ENCODE measurements at regions not wholly inside any gene's neighbourhood (a gene's known extent, or its start where the extent isn't known, plus 50 kb on each side); places are given as distances from the start of the nearest gene placed in this dataset.

GRCh38 chr3:193928354-193929209 is 207.4 kb upstream of the HES1 start:
- DNase-seq (ENCODE audit: low read depth in 2 of 2) = no peak

GRCh38 chr3:193929373-193929772 is 206.6 kb upstream of the HES1 start:
- DNase-seq (ENCODE audit: low read depth in 2 of 2) = no peak

GRCh38 chr3:193929921-193930646 is 205.9 kb upstream of the HES1 start:
- DNase-seq (ENCODE audit: low read depth in 2 of 2) = no peak

GRCh38 chr3:193932136-193932535 is 203.8 kb upstream of the HES1 start:
- DNase-seq (ENCODE audit: low read depth in 2 of 2) = no peak

GRCh38 chr3:193932576-193932975 is 203.4 kb upstream of the HES1 start:
- DNase-seq (ENCODE audit: low read depth in 2 of 2) = no peak

GRCh38 chr3:193933451-193933850 is 202.5 kb upstream of the HES1 start:
- DNase-seq (ENCODE audit: low read depth in 2 of 2) = no peak

GRCh38 chr3:193935916-193936315 is 200.0 kb upstream of the HES1 start:
- no peak for DNase-seq (ENCODE audit: low read depth in 2 of 2)

- DNase-seq (ENCODE audit: low read depth in 2 of 2) = no peak
Measured at GRCh38 chr3:193938613-193939012, 197.3 kb upstream of the HES1 start.

- DNase-seq (ENCODE audit: low read depth in 2 of 2) = no peak
Measured at GRCh38 chr3:193939527-193939926, 196.4 kb upstream of the HES1 start.

- DNase-seq (ENCODE audit: low read depth in 2 of 2) = no peak
Measured at GRCh38 chr3:193940526-193940925, 195.4 kb upstream of the HES1 start.

GRCh38 chr3:193941486-193941885 is 194.5 kb upstream of the HES1 start:
- no peak for DNase-seq (ENCODE audit: low read depth in 2 of 2)

- no peak for DNase-seq (ENCODE audit: low read depth in 2 of 2)
Measured at GRCh38 chr3:193942516-193943055, 193.4 kb upstream of the HES1 start.

- DNase-seq (ENCODE audit: low read depth in 2 of 2) = no peak
Measured at GRCh38 chr3:193943200-193943599, 192.7 kb upstream of the HES1 start.

GRCh38 chr3:193943851-193944517 is 192.0 kb upstream of the HES1 start:
- no peak for DNase-seq (ENCODE audit: low read depth in 2 of 2)

GRCh38 chr3:193944518-193944884 is 191.4 kb upstream of the HES1 start:
- no peak for DNase-seq (ENCODE audit: low read depth in 2 of 2)

- no peak for DNase-seq (ENCODE audit: low read depth in 2 of 2)
Measured at GRCh38 chr3:193945143-193945542, 190.8 kb upstream of the HES1 start.

- no peak for DNase-seq (ENCODE audit: low read depth in 2 of 2)
Measured at GRCh38 chr3:193946945-193947344, 189.0 kb upstream of the HES1 start.

- DNase-seq (ENCODE audit: low read depth in 2 of 2) = no peak
Measured at GRCh38 chr3:193947596-193947995, 188.4 kb upstream of the HES1 start.

GRCh38 chr3:193948459-193948858 is 187.5 kb upstream of the HES1 start:
- DNase-seq (ENCODE audit: low read depth in 2 of 2) = no peak

- no peak for DNase-seq (ENCODE audit: low read depth in 2 of 2)
Measured at GRCh38 chr3:193951859-193952258, 184.1 kb upstream of the HES1 start.

GRCh38 chr3:193954752-193955151 is 181.2 kb upstream of the HES1 start:
- DNase-seq (ENCODE audit: low read depth in 2 of 2) = no peak

- DNase-seq (ENCODE audit: low read depth in 2 of 2) = no peak
Measured at GRCh38 chr3:193955719-193956118, 180.2 kb upstream of the HES1 start.
